Activated CD8-positive, alpha-beta memory T cell treated with anti-CD3 and anti-CD28 coated beads for 48 hours (primary cell): ENCODE measurements at regions not wholly inside any gene's neighbourhood (a gene's known extent, or its start where the extent isn't known, plus 50 kb on each side); places are given as distances from the start of the nearest gene placed in this dataset.

Experiments
- DNase-seq, 3 experiments: peaks; one replicate each; pipeline ENCODE4 v3.0.0-alpha.2; 2020; ENCODE audit warnings: low read depth in 2 of 3, low spot score in 2 of 3

GRCh38 chr5:1669276-1670155 is 130.1 kb downstream of the MRPL36 start:
- no peak for DNase-seq

GRCh38 chr5:1668141-1668721 is 131.4 kb downstream of the MRPL36 start:
- DNase-seq: no peak

- no peak for DNase-seq
Observed at GRCh38 chr5:1667648-1668140, 131.9 kb downstream of the MRPL36 start.

- no peak for DNase-seq
Observed at GRCh38 chr5:1666812-1667588, 132.6 kb downstream of the MRPL36 start.

GRCh38 chr5:1666221-1666620 is 133.4 kb downstream of the MRPL36 start:
- DNase-seq: no peak

GRCh38 chr5:1665803-1666202 is 133.8 kb downstream of the MRPL36 start:
- no peak for DNase-seq

GRCh38 chr5:1665231-1665630 is 134.4 kb downstream of the MRPL36 start:
- no peak for DNase-seq

GRCh38 chr5:1663186-1663585 is 136.5 kb downstream of the MRPL36 start:
- DNase-seq: no peak

GRCh38 chr5:1662559-1663085 is 137.0 kb downstream of the MRPL36 start:
- no peak for DNase-seq

GRCh38 chr5:1661831-1662558 is 137.6 kb downstream of the MRPL36 start:
- DNase-seq: no peak

- DNase-seq: no peak
Observed at GRCh38 chr5:1661311-1661710, 137.6 kb upstream of the LPCAT1 start.

GRCh38 chr5:1660511-1660910 is 136.8 kb upstream of the LPCAT1 start:
- no peak for DNase-seq

- DNase-seq: no peak
Observed at GRCh38 chr5:1660001-1660400, 136.2 kb upstream of the LPCAT1 start.

GRCh38 chr5:1659100-1659981 is 135.6 kb upstream of the LPCAT1 start:
- DNase-seq: no peak

- no peak for DNase-seq
Observed at GRCh38 chr5:1658665-1659064, 134.9 kb upstream of the LPCAT1 start.

GRCh38 chr5:1657161-1657741 is 133.5 kb upstream of the LPCAT1 start:
- no peak for DNase-seq

GRCh38 chr5:1656271-1656975 is 132.7 kb upstream of the LPCAT1 start:
- no peak for DNase-seq

- DNase-seq: no peak
Observed at GRCh38 chr5:1655496-1656270, 131.9 kb upstream of the LPCAT1 start.
